Stimulated activated CD4-positive, alpha-beta T cell treated with anti-CD3 and anti-CD28 coated beads, Interleukin-4, amount 100 ng/mL, for 4 hours (primary cell): ENCODE measurements at regions not wholly inside any gene's neighbourhood (a gene's known extent, or its start where the extent isn't known, plus 50 kb on each side); places are given as distances from the start of the nearest gene placed in this dataset.
"Not testable (repeated sequence)": the region's sequence is repeated elsewhere in the genome, so short reads cannot be mapped to it uniquely, and the experiment has no call there.

ENCODE experiments used
- DNase-seq, 2 experiments: peaks; one replicate each; pipeline ENCODE4 v3.0.0-alpha.2; 2020

- DNase-seq: no peak
These were observed 872.6 kb upstream of the SORCS1 start for GRCh38 chr10:108037061-108037460.

- no peak for DNase-seq
These were observed 871.8 kb upstream of the SORCS1 start for GRCh38 chr10:108036265-108036664.

GRCh38 chr10:108034829-108035228 lies 870.3 kb upstream of the SORCS1 start:
- no peak for DNase-seq

GRCh38 chr10:108033518-108033917 lies 869.0 kb upstream of the SORCS1 start:
- not testable (repeated sequence) for DNase-seq

GRCh38 chr10:108031505-108031904 lies 867.0 kb upstream of the SORCS1 start:
- DNase-seq: no peak

GRCh38 chr10:108014902-108015177 lies 850.3 kb upstream of the SORCS1 start:
- DNase-seq: no peak

GRCh38 chr10:108014145-108014901 lies 849.8 kb upstream of the SORCS1 start:
- no peak for DNase-seq

- DNase-seq: no peak
These were observed 841.1 kb upstream of the SORCS1 start for GRCh38 chr10:108005627-108006026.

- DNase-seq: no peak
These were observed 839.1 kb upstream of the SORCS1 start for GRCh38 chr10:108003576-108003975.

GRCh38 chr10:108003061-108003460 lies 838.6 kb upstream of the SORCS1 start:
- DNase-seq: no peak

- DNase-seq: no peak
These were observed 835.9 kb upstream of the SORCS1 start for GRCh38 chr10:108000365-108000764.

- no peak for DNase-seq
These were observed 830.2 kb upstream of the SORCS1 start for GRCh38 chr10:107994621-107995270.

GRCh38 chr10:107986571-107986970 lies 822.1 kb upstream of the SORCS1 start:
- no peak for DNase-seq

GRCh38 chr10:107984581-107984980 lies 820.1 kb upstream of the SORCS1 start:
- DNase-seq: no peak

- DNase-seq: no peak
These were observed 819.6 kb upstream of the SORCS1 start for GRCh38 chr10:107984149-107984548.

- DNase-seq: no peak
These were observed 813.9 kb upstream of the SORCS1 start for GRCh38 chr10:107978455-107978854.

GRCh38 chr10:107971973-107972372 lies 807.5 kb upstream of the SORCS1 start:
- DNase-seq: no peak

GRCh38 chr10:107971411-107971810 lies 806.9 kb upstream of the SORCS1 start:
- DNase-seq: no peak

GRCh38 chr10:107970512-107970911 lies 806.0 kb upstream of the SORCS1 start:
- no peak for DNase-seq

GRCh38 chr10:107969936-107970335 lies 805.4 kb upstream of the SORCS1 start:
- no peak for DNase-seq

GRCh38 chr10:107966826-107967225 lies 802.3 kb upstream of the SORCS1 start:
- DNase-seq: no peak

GRCh38 chr10:107952649-107953556 lies 788.4 kb upstream of the SORCS1 start:
- no peak for DNase-seq

GRCh38 chr10:107950411-107951062 lies 786.0 kb upstream of the SORCS1 start:
- not testable (repeated sequence) for DNase-seq
